HG03520 (cell line): ENCODE measurements at regions not wholly inside any gene's neighbourhood (a gene's known extent, or its start where the extent isn't known, plus 50 kb on each side); places are given as distances from the start of the nearest gene placed in this dataset.
"Not testable (repeated sequence)": the region's sequence is repeated elsewhere in the genome, so short reads cannot be mapped to it uniquely, and the experiment has no call there.

Experiments
- ATAC-seq: cut with Tn5 transposase; IDR thresholded peaks from one replicate; pipeline ENCODE4 v1.9.1; 2021; ENCODE audit warnings: mild to moderate bottlenecking, moderate library complexity; ENCODE audit not compliant: unreplicated experiment

DNA sequence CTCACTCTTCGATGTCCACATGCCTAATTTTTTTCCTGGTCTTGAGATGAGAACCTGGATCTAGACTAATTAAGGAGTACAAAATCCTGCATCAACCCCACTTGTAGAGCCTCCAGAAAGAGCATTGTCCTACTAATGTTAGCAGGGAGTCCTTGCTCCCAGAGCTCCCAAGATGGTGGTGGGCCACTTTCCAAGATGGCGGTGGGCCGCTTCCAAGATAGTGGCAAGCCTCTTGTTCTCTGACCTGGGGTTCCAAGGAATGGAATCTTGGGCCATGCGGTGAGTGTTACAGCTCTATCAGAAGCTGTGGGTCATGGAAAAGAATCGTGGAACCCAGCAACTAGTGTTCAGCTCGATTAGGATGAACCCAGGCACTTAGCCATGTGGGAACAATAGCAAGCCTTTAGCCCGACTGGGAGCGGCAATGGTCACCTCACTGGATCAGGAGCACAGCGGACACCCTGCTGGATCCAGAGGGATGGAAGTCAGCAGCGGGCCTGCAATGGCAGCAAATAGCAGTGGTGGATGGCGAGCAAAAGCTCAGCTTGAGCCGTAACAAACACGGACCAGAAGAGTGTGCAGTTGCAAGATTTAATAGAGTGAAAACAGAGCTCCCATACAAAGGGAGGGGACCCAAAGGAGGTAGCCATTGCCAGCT, 1997.5 kb upstream of the RAG2 start:
- ATAC-seq = not testable (repeated sequence)

DNA sequence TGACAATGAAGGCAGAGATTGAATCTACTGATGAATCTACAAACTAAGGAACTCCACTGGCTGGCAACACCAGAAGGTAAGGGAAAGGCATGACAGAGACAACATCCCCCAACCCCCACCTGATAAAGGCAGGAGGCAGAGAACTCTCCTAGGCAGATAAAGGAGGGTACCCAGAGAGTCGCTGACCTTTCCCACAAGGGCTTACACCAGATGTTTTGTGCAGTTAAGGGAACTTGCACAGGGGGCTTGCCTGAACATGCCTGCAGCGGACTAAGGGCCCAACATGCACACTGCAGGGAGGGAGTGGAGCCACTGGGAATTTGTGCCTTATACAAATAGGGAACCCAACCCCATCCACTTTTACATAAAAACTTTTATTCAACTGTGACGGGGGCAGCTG, 1996.9 kb upstream of the RAG2 start:
- no peak for ATAC-seq

DNA sequence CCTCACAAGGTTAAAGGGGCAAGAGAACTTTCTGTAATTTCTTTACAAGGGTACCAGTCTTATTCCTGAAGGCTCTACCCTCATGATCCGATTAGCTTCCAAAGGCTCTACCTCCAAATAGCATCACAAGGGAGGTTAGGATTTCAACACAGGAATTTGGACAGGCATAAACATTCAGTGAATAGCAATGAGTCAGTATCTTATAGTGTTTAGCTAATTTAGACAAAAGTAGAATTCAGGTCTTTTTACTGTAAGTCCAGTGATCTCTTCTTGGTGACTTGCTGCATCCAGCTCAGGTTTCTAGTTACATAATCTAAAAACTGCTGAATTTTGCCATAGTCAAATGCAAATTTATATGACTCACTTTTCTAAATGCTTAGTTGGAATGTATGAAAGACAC, 1995.6 kb upstream of the RAG2 start:
- ATAC-seq = no peak

DNA sequence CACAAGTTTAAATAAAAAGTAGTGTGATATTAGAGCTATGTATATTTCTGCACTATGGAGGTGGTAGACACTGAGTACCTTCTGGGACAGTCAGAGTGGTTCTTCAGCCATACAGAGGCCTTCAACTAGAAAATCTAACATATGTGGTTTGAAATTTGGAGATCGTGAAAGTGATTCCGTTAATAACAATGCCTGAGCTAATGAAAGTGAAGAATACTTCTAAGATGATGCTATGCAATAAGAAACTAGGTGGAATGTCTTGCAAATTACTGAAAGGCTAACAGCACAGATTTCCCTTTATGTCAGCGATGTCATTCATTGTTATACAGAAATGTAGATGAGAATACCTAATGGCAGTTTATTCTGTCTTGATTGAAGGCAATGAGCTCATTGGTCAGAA, 1984.7 kb upstream of the RAG2 start:
- ATAC-seq = no peak

DNA sequence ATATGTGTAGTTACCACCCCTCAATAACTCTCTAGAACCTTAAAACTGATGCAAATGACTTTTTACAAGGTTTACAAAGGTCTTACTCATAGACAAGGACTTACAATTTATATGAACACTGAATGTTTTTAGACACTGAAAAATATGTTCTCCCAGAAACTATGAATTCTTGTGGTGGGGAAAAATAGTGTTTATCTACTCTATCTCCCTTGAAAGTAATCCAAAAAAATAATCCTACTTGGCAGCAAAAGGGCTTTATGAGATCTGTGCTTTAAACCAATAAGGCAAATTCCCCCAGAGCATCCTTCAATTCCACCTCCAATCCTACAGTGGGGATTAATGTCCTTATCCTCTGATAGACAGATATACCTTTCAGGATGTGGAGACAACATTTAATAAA, 1984.1 kb upstream of the RAG2 start:
- no peak for ATAC-seq

DNA sequence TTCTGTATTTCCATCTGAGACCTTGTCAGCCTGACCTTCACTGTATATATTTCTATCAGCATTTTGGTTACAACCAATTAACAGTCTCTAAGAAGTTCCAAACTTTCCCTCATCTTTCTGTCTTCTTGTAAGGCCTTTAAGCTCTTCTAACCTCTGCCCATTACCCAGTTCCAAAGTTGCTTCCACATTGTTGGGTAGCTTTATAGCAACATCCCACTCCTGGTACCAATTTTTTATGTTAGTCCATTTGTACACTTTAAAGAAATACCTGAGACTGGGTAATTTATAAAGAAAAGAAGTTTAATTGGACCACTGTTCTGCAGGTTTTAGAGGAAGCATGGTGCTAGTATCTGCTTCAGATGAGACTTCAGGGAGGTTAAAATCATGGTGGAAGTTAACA, 1979.7 kb upstream of the RAG2 start:
- no peak for ATAC-seq

DNA sequence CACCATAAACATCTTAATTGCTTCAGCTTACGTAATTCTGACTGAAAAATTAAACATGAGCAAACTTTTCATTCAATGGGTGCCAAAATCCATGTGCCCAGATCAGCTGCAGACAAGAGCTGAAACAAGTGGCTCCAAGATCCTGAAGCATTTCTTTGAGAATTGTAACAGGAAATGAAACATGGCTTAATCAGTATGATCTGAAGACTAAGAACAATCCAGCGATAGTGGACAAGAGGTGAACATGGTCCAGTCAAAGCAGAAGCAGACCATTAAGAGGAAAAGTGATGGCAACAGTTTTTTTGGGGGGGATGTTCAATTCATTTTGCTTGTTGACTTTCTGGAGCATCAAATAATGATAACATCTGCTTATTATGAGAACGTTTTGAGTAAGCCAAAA, 1964.5 kb upstream of the RAG2 start:
- ATAC-seq = no peak

DNA sequence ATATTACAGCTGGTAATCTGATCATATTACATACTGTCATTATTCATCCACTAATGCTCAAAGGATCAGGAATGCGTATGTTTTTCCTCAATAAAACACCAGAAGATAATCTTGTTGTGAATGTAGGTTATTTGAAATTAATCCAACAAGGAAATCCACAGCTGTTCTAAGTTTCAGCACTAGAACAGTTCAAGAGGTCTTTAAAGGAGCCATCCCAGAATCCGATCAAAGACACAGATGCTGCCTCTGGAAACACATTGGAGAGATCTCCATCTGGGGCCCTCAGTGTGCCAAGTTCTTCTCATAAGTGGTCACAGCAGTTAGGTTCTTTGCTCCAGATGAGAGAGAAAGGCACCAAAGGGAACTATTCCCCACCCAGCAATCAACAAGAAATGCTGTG, 1955.1 kb upstream of the RAG2 start:
- ATAC-seq = no peak

DNA sequence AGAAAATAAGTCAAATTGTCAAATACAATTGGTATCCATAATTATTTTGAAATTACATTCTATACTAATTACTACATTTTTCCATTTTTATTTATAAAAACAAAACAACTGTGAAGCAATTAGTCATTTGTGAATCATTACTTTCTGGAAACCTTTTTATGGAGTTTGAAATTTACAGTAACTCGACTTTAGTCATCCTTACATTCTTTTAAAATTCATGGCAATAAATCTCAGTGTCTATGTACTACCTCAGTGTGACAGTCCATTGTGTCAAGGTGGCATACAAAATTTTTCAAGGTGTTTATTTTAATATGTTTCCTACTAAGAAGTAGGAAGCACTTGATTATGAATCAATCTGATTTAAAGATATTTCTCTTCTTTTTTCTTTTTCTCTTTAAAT, 1949.4 kb upstream of the RAG2 start:
- no peak for ATAC-seq

DNA sequence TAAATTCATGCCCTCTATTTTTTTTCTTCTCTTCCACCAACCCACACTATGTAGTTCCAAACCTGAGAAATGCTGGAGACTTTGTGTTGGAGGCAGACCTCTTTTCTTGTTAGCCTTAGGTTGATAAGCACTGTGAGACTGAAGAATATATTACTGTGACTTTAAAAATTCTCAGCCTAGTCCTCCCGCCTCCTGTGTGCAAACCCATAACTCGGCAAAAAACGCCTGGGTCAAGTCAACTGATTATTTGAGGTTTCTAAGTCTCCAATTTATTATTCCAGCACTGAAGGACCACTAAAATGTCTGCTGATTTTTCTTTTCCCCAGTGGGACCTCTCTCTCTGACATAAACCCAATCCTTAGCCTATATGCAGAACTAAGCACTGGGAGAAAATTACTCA, 1946.0 kb upstream of the RAG2 start:
- ATAC-seq = no peak

DNA sequence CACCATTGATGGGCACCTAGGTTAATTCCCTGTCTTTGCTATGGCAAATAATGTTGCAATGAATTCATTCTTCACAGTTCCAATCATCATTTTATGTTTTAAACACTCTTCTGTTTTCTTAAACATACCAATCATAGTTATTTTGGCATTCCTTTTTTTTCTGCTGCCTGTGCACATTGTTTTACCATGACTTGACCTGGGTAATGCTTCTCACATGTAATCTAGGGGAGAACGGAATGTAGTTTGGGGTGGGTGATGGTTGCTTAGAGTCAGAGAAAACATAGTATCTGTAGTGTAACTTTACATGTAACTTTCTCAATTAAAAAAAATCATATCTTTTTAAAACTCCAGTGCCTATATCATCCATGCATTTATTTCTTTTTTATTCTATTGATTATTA, 1945.3 kb upstream of the RAG2 start:
- no peak for ATAC-seq

DNA sequence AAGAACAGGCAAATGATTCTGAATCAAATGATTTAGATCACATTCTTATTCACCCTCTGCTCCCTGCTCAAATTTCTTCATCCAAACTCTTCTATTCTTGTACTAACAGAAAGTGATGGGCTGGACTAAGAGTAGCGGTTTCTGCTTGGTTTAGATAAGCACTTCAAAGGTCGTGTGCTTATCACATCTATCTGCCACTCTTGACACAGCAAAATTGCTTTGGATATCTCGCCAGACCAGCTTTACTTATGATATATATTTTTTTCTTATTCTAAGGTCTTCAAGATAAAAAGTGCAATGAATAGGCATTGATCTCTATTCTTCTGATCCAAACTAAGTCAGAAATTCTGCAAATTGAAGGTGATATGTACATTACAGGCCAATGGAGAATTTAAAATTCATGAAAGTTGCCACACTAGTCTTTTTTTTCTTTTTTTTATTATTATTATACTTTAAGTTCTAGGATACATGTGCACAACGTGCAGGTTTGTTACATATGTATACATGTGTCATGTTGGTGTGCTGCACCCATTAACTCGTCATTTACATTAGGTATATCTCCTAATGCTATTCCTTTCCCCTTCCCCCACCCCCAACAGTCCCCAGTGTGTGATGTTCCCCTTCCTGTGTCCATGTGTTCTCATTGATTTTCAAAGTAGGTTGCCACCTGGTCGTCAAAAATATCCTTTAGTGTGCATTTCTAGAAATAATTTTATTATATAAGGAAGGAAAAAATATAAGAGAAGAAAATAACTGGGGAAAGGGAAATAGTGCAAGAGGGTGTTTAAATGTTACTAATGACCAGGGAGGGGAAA, 1941.0 kb upstream of the RAG2 start:
- ATAC-seq = no peak

DNA sequence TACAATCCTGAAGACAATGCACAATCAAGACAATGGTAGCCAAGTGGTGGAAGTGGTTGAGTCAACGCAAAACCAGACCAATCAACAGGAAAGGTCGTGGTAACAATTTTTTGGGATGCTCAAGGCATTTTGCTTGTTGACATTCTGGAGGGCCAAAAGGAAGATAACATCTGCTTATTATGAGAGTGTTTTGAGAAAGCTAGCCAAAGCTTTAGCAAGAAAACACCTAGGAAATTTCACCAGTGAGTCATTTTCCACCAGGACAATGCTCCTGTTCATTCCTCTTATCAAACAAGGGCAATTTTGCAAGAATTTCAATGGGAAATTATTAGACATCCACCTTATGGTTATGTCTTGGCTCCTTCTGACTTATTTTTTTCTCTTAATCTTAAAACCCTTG, 1932.2 kb upstream of the RAG2 start:
- ATAC-seq = no peak

DNA sequence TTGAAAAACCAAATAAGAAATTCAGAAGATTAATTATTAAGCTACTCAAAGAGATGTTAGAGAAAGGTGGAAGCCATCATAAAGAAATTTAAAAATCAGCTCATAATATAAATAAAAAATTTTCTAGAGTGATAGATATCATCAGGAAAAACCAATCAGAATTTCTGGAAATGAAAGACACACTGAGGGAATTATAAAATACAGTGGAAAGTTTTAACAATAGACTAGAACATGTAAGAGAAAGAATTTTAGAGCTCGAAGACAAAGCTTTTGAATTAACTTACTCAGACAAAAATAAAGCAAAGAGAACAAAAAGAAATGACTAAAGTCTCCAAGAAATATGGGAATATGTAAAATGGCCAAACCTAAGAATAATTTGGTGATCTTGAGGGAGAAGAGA, 1926.9 kb upstream of the RAG2 start:
- no peak for ATAC-seq

DNA sequence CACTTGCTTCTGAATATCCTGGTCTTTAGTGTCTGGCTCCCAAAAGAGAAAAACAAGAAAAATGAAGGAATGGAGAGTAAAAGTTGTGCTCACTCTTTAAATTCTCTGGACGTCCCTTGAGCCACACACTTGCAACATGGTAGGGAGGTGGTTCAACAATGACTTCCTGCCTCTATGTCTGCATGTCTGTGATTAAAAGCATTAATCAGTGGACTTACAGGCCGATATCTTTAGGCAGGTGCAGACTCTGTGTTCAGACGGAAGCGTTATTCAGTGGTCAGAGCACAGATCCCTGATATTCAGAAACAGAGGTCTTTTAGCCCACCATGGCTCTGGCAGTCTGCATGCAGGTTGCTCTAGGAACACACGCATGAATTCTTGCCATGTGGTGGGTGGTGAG, 1920.0 kb upstream of the RAG2 start:
- ATAC-seq = no peak

DNA sequence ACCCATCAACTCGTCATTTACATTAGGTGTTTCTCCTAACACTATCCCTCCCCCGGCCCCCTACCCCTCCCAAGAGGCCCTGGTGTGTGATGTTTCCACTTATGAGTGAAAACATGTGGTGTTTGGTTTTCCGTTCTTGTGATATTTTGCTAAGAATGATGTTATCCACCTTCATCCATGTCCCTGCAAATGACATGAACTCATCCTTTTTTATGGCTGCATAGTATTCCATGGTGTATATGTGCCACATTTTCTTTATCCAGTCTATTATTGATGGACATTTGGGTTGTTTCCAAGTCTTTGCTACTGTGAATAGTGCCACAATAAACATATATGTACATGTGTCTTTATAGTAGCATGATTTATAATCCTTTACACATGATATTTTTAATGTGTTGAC, 1914.8 kb upstream of the RAG2 start:
- not testable (repeated sequence) for ATAC-seq

DNA sequence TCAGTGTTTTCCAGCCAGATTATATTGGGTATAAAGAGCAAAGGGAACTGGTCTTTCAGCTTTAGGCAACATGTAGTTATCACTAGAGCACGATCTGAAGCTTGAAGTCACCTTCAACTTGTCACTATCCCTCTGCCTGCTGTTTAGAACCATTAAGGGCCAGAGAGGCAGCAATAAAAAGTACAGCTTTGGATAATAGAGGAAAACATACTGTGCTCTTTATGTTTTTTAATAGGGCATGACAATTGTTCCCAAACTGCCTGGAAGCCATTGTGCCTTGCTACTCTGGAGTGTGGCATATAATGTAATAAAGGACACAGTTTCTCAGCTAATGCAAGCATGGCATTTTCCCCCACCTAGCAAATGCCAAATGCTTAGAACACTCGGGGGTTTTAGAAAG, 1912.0 kb upstream of the RAG2 start:
- no peak for ATAC-seq

DNA sequence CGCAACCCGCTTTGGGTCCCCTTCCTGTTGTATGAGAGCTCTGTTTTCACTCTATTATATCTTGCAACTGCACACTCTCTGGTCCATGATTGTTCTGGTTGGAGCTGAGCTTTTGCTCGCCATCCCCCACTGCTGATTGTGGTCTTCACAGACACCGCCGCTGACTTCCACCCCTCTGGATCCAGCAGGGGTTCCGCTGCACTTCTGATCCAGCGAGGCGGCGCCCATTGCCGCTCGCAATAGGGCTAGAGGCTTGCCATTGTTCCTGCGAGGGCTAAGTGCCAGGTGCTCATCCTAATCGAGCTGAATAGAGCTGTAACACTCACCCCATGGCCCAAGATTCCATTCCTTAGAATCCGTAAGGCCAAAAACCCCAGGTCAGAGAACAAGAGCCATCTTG, 1905.8 kb upstream of the RAG2 start:
- no peak for ATAC-seq

DNA sequence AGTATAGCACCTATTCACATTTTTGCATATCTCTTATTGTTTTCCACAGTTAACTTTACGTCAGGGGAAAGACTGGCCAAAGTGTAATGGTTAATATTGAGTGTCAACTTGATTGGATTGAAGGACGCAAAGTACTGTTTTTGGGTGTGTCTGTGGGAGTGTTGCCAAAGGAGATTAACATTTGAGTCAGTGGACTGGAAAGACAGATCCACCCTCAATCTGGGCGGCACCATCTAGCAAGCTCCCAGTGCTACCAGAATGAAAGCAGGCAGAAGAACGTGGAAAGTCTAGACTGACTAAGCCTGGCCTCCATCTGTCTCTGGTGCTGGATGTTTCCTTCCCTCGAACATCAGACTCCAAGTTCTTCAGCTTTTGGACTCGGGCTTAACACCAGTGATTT, 1900.7 kb upstream of the RAG2 start:
- no peak for ATAC-seq

DNA sequence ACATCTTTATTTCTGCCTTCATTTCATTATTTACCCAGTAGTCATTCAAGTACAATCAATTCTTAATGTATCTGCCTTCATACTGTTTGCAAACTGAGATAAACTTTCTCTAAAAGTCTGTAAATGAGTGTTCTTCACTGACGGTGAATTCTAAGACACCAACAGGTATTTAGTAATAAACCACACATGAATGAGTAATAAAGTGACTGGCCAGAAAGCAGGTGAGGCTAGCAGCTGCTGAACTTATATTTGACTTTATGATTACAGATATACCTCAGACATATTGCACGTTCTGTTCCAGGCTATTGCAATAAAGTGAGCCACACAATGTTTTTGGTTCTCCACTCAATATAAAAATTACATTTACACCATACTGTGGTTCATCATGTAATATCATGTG, 1894.0 kb upstream of the RAG2 start:
- ATAC-seq = no peak

DNA sequence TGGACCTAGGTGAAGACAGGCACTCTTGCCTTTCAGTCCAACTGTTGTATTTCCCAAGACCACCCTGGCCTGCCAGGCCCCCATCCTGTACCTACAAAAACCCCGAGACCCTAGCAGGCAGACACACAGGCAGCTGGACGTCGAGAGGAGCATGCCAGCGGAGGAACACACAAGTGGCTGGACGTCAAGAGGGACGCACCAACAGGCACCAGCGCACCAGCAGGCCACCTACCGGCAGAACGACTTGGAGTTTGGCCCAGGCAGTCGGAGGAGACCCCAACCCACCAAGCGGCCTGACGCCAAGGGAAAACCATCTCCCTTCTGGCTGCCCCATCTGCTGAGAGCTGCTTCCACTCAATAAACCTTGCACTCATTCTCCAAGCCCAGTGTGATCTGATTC, 1883.4 kb upstream of the RAG2 start:
- no peak for ATAC-seq

DNA sequence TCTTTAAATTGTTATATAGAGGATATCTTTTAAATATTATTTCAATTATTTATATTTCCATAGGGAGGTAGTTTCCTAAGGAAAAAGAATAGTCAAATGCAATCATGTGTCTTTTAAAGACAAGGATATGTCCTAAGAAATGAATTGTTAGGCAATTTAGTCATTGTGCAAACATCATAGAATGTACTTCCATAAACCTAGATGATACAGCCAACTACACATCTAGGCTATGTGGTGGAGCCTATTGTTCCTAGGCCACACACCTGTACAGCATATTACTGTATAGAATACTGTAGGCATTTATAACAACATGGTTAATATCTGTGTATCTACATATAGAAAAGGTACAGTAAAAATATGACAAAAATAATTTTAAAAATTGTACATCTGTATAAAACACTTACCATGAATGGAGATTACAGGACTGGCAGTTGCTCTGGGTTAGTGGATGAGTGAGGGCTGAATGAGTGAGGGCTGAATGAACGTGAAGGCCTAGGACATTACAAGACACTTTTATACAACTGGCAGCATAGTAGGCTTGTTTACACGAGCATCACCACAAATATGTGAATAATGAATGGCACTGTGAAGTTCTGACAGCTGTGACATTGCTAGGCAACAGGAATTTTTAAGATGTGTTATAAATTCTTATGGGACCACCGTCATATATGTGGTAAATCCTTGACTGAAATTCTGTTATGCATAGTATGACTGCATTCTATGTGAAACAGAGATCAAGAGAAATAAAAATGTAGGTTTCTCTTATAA, 1879.0 kb upstream of the RAG2 start:
- no peak for ATAC-seq
